Naive thymus-derived CD8-positive, alpha-beta T cell (primary cell): ENCODE measurements at regions not wholly inside any gene's neighbourhood (a gene's known extent, or its start where the extent isn't known, plus 50 kb on each side); places are given as distances from the start of the nearest gene placed in this dataset.

ENCODE experiments used
- ATAC-seq, 2 donors: fragments of 150-1000 bp; cut with Tn5 transposase in 1 of 2; sonication (Bioruptor Pico), chemical (Tn5 transposase) in 1 of 2; 1 replicate in 1 of 2; 2 replicates in 1 of 2; pipeline ENCODE4 v1.10.0; 2021; ENCODE audit warnings: mild to moderate bottlenecking in 2 of 2, moderate library complexity in 2 of 2
- POLR2A ChIA-PET: fragments of 350-600 bp; sonication (Branson Sonifier 250); formaldehyde crosslinking; loops from one replicate; lab custom pipeline; 2021; ENCODE audit warnings: antibody characterized with exemption; lab: Charles Lee
- DNase-seq, 10 donors: peaks; one replicate each; pipeline versions ENCODE4 v3.0.0 to v3.0.0-alpha.2; 2020 to 2022
- H3K27ac Mint-ChIP-seq, 10 donors: one replicate each; pipeline ENCODE4 v1.8.0; 2020 to 2022; ENCODE audit warnings: mild to moderate bottlenecking in 10 of 10, mixed read lengths in 10 of 10, moderate library complexity in 4 of 10, inconsistent platforms in 1 of 10
- H3K27me3 Mint-ChIP-seq, 5 donors: one replicate each; pipeline ENCODE4 v1.8.0; 2021 to 2022; ENCODE audit warnings: mixed read lengths in 5 of 5
- H3K36me3 Mint-ChIP-seq, 3 donors: one replicate each; pipeline ENCODE4 v1.8.0; 2020 to 2022; ENCODE audit warnings: mixed read lengths in 3 of 3, mild to moderate bottlenecking in 2 of 3, inconsistent platforms in 1 of 3
- H3K4me1 Mint-ChIP-seq, 4 donors: one replicate each; pipeline ENCODE4 v1.8.0; 2021 to 2022; ENCODE audit warnings: mixed read lengths in 4 of 4
- H3K4me3 Mint-ChIP-seq, 10 donors: one replicate each; pipeline ENCODE4 v1.8.0; 2020 to 2022; ENCODE audit warnings: mild to moderate bottlenecking in 10 of 10, mixed read lengths in 10 of 10, moderate library complexity in 6 of 10, inconsistent platforms in 1 of 10
- H3K9me3 Mint-ChIP-seq, 9 donors: one replicate each; pipeline ENCODE4 v1.8.0; 2020 to 2022; ENCODE audit warnings: mixed read lengths in 9 of 9, mild to moderate bottlenecking in 3 of 9, inconsistent platforms in 1 of 9, moderate library complexity in 1 of 9

DNA sequence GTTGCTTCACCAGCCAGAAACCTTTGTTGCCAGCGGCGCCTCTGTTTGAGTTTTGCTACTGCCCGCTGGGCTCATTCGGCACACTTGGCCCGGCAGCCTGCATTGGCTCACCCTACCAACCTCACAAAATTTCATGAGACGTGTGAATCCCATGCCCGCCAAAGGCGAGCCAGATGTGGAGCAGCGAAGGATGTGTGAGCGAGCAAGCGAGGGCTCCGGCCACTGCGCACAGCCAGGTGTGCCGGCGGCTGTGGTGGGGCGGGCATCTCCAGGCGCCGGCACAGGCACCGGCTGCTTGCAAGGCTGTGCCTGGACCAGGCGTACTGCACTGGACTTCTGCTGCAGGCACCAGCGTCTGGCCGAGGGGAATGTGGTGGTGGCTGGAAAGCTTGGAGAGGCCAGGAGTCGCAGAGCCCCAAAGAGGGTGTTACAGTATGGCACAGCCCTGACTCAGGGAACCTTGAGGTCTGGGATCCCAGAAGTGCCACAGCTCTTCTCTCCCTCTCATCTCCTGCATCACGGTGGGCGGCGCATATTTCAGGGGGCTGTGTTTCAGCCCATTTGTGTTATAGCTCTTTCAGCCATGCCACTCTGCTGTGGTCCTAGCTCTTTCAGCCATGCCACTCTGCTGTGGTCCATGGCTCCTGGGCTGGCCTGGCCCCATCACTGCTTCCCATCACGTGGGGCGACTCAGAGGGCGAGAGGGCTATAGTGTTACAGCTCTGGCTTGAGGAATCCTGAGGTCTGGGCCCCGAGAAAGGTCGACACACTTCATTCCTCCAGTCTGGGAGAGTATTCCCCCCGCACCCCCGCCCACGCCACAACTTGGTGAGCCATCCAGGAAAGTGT, 592.0 kb upstream of the SLITRK5 start:
- Mint-ChIP-seq H3K4me3 (no peak overlapping the region), H3K36me3 (no peaks in the 10 kb centered on the region), H3K9me3 (peaks cover 0 to 13% (median 0%) of the 10 kb centered on the region in 9 donors), H3K4me1 (no peaks in the 10 kb centered on the region), H3K27me3 (no peaks in the 10 kb centered on the region), H3K27ac (no peak overlapping the region)
- DNase-seq: no peak
- POLR2A ChIA-PET: no interaction called here
- ATAC-seq: no peak

DNA sequence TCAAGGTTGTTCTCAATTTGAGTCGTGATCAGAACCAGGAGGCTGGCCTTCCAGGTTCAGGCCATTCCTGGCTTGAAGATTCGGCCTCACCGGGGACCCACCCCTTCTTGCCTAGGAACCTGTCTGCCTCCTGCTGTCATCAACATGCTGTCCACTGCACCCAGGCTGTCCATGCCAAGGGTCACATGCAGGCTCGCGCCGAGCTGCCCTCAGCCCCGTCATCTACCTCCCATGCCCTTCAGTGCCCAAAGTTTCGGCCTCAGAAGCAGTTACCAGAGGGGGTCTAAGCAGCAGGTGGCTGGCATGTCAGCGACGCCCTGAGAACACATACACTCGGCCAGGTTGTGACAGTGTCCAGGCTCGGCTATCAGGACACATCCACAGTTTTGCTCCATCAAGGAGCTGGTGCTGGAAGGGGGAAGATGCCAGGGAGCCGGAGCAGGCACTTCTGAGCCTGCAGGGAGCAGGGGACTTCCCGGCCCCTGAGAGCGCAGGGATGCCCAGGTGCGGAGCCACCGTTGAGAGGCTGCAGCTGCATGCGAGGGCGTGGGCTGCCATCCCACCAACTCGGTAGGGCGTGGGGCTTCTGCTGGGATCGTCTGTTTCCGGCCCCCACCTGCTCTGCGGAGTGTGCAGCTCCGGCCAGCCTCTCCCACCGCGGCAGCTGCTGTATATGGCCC, 590.9 kb upstream of the SLITRK5 start:
- H3K9me3 Mint-ChIP-seq: peaks cover 0 to 16% (median 0%) of the 10 kb centered on the region in 9 donors
- ATAC-seq: no peak
- H3K4me1 Mint-ChIP-seq: no peaks in the 10 kb centered on the region
- no peaks in the 10 kb centered on the region for H3K27me3 Mint-ChIP-seq
- H3K36me3 Mint-ChIP-seq: no peaks in the 10 kb centered on the region
- no peak overlapping the region for H3K27ac Mint-ChIP-seq
- POLR2A ChIA-PET: no interaction called here
- no peak for DNase-seq
- no peak overlapping the region for H3K4me3 Mint-ChIP-seq

DNA sequence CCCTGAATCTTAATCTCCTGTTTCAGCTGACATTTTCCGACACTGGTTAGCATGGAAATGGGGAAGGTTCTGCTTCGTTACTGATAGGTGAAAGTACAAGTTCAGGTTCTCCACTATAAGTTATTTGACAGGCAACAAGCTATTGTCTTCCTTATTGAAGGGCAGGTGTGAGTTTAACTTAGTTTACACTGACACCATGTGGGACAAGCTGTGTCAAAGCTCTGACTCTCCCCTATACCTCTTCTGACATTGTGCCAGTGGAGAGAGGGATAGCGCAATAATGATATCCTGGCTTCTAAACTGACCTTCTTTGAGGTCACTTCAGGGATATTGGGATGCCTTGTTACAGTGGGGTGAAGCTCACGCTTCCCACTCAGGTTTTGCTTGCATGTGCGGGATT, 587.0 kb upstream of the SLITRK5 start:
- POLR2A ChIA-PET: no interaction called here
- Mint-ChIP-seq H3K27ac (no peak overlapping the region), H3K36me3 (no peaks in the 10 kb centered on the region), H3K4me3 (no peak overlapping the region), H3K27me3 (no peaks in the 10 kb centered on the region), H3K4me1 (no peaks in the 10 kb centered on the region), H3K9me3 (peaks cover 0 to 16% (median 0%) of the 10 kb centered on the region in 9 donors)
- DNase-seq (no peak), ATAC-seq (no peak)

DNA sequence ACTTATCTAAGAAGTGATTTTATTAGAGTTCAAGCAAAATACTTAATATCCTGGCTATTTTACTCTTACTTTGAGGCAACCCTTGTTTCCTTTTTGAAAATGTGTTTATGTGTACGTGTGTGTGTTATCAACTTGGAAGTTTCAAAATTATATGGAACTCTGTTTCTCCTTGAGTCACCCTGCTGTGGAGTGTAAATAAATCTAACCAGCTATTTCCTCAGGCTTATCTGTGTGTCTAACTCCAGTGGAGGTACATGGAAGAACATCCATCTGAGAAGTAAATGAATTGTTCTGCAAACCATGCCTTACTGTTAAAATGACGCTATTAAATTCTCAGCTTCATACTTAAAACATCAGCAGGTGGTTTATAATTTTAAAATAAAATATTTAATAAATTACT, 583.4 kb upstream of the SLITRK5 start:
- POLR2A ChIA-PET: no interaction called here
- Mint-ChIP-seq H3K27ac (no peak overlapping the region), H3K4me3 (no peak overlapping the region), H3K36me3 (no peaks in the 10 kb centered on the region), H3K4me1 (no peaks in the 10 kb centered on the region), H3K27me3 (no peaks in the 10 kb centered on the region), H3K9me3 (peaks cover 0 to 7% (median 0%) of the 10 kb centered on the region in 9 donors)
- DNase-seq: no peak
- ATAC-seq: no peak

DNA sequence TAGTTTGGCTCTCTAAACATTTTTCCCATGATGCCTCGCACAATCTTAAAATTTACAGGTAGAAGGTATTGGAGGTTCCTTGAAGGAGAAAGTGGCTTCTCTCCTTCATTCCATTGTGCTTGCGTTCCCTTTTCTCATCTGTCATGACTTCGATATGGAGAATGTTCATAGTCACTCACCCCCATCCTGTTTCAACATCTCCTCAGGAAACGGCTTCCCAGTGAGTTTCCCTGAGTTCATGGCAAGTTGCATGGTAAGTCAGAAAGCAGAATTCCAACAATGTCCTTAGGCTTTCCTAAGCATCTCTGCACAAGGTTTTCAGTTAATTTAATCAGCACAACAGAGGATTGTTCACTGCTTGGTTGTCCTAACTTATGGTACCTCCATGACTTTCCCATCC, 581.8 kb upstream of the SLITRK5 start:
- Mint-ChIP-seq H3K9me3 (peaks cover 0 to 4% (median 0%) of the 10 kb centered on the region in 9 donors), H3K27me3 (no peaks in the 10 kb centered on the region), H3K4me1 (no peaks in the 10 kb centered on the region), H3K4me3 (no peak overlapping the region), H3K27ac (no peak overlapping the region), H3K36me3 (no peaks in the 10 kb centered on the region)
- no peak for ATAC-seq
- POLR2A ChIA-PET: no interaction called here
- no peak for DNase-seq

DNA sequence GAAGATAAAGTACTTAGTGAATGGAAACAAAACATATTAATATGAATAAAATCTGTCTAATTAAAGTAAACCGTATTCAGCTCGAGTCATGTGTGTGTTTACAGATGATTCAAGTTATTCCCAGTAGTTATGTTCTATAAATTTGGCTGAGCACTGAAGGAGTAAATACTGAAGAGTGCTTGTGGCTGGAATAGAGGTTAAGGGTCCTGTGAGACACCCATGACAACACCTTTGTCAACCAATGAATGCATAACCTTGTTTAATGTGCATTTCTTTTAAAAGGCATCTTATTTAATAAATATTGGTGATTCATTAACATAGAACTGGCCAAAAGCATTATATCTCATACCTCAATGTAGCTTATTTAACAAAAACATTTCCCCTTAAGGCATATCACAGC, 577.8 kb upstream of the SLITRK5 start:
- DNase-seq (no peak), ATAC-seq (no peak)
- Mint-ChIP-seq H3K27me3 (no peaks in the 10 kb centered on the region), H3K9me3 (peaks cover 0 to 9% (median 0%) of the 10 kb centered on the region in 9 donors), H3K36me3 (no peaks in the 10 kb centered on the region), H3K4me1 (no peaks in the 10 kb centered on the region), H3K4me3 (no peak overlapping the region), H3K27ac (no peak overlapping the region)
- POLR2A ChIA-PET: no interaction called here

DNA sequence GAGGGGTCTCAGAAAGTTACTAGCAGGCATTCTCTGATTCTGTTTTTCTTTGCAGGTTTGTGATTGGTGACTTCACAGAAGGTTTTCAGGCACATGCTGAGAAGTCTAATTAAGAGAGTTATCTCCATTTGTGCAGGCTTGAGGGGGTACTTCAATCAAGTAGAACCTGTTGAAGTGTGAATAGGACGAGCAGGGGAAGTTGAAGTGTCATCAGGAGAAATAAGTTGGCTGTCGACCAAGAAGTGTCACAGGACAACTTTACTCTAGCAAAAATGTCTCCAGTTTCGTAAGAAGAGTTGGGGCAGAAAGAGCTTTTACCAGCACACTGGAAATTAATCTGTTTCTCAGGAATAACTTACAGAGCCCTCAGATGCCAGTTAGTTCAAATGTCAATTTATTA, 576.5 kb upstream of the SLITRK5 start:
- ATAC-seq: no peak
- Mint-ChIP-seq H3K27me3 (no peaks in the 10 kb centered on the region), H3K9me3 (peaks cover 0 to 9% (median 0%) of the 10 kb centered on the region in 9 donors), H3K36me3 (no peaks in the 10 kb centered on the region), H3K27ac (no peak overlapping the region), H3K4me3 (no peak overlapping the region), H3K4me1 (no peaks in the 10 kb centered on the region)
- POLR2A ChIA-PET: no interaction called here
- DNase-seq: no peak

DNA sequence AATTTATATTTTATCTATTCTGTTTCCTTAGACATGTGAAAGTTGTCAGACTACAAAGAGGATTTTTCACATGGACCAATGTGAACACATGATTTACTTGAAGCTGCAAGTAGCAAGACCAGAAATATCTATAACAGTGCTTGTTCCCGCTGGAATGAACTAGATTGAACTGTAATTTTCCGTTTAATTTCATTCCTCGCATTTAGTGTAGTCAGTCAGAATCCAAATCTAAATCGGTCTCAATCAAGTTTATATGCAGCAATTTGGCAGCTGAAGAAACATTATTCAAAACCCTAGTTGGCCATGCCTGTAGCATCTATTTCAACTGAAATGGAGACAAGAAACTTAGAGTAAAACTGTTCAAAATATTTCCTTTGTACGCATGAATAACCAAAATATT, 570.7 kb upstream of the SLITRK5 start:
- H3K4me3 Mint-ChIP-seq: no peak overlapping the region
- no peaks in the 10 kb centered on the region for H3K4me1 Mint-ChIP-seq
- POLR2A ChIA-PET: no interaction called here
- DNase-seq (no peak), ATAC-seq (no peak)
- H3K9me3 Mint-ChIP-seq: peaks cover 0 to 15% (median 0%) of the 10 kb centered on the region in 9 donors
- no peaks in the 10 kb centered on the region for H3K27me3 Mint-ChIP-seq
- H3K27ac Mint-ChIP-seq: no peak overlapping the region
- no peaks in the 10 kb centered on the region for H3K36me3 Mint-ChIP-seq

DNA sequence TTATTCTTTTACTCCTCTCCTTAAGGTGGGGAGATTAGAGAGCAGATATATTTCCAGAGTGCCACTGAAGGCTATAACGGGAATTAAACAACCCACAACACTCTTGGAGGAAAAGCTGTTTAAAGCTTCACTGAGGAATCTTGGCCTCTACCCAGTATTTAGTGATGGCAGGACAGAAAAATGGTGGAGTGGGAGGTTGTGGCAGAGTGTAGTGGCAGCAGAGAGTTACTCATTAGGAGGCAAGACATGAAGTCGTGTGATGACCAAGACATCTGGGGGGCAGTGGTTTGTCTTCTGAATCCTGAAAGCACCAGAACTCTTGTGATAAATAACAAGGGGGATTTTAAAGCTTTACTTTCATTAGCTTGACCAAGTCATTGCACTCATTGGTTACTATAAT, 563.5 kb upstream of the SLITRK5 start:
- DNase-seq (no peak), ATAC-seq (no peak)
- H3K36me3 Mint-ChIP-seq: no peaks in the 10 kb centered on the region
- peaks cover 0 to 5% (median 0%) of the 10 kb centered on the region in 9 donors for H3K9me3 Mint-ChIP-seq
- POLR2A ChIA-PET: no interaction called here
- H3K4me1 Mint-ChIP-seq: no peaks in the 10 kb centered on the region
- no peaks in the 10 kb centered on the region for H3K27me3 Mint-ChIP-seq
- no peak overlapping the region for H3K4me3 Mint-ChIP-seq
- no peak overlapping the region for H3K27ac Mint-ChIP-seq

DNA sequence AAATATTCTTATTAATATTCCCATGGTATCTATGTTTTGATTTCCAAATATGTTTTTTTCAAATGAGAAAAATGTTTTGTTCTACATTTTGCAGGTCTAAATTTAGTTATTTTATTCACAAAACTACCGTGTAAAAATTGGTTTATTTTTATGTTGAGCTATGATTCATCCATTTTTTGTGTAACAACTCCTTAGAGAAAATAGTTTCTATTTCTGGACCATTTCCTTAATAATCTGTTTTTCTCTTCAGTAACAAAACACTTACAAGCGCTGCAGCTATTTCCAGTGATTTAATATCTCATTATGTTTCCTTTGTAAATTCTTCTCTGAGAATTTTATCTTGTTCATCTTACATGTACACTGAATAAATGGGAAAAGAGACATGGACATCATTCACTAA, 550.7 kb upstream of the SLITRK5 start:
- Mint-ChIP-seq H3K9me3 (peaks cover 0 to 7% (median 0%) of the 10 kb centered on the region in 9 donors), H3K4me3 (no peak overlapping the region), H3K36me3 (no peaks in the 10 kb centered on the region), H3K27ac (no peak overlapping the region), H3K27me3 (no peaks in the 10 kb centered on the region), H3K4me1 (no peaks in the 10 kb centered on the region)
- DNase-seq (no peak), ATAC-seq (no peak)
- POLR2A ChIA-PET: no interaction called here

DNA sequence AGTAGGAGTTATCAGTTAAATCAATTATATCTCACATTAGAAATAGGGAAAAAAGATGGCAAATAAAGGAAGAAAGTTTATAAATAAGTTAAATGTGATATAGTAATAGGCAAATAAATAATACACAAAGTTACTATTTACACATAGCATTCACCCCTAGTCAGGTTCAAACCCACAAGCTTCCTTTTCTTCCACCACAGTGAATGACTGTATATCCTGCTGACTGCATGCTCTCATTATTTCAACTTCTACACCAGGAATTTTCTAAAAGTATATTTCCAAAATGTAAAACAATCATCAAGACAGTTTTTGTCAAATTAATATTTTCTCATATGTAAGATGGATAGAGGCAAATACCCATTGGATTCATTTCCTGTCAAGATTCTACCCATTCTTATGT, 548.6 kb upstream of the SLITRK5 start:
- Mint-ChIP-seq H3K4me3 (no peak overlapping the region), H3K4me1 (no peaks in the 10 kb centered on the region), H3K27me3 (no peaks in the 10 kb centered on the region), H3K9me3 (peaks cover 0 to 10% (median 0%) of the 10 kb centered on the region in 9 donors), H3K36me3 (no peaks in the 10 kb centered on the region), H3K27ac (no peak overlapping the region)
- DNase-seq (no peak), ATAC-seq (no peak)
- POLR2A ChIA-PET: no interaction called here

DNA sequence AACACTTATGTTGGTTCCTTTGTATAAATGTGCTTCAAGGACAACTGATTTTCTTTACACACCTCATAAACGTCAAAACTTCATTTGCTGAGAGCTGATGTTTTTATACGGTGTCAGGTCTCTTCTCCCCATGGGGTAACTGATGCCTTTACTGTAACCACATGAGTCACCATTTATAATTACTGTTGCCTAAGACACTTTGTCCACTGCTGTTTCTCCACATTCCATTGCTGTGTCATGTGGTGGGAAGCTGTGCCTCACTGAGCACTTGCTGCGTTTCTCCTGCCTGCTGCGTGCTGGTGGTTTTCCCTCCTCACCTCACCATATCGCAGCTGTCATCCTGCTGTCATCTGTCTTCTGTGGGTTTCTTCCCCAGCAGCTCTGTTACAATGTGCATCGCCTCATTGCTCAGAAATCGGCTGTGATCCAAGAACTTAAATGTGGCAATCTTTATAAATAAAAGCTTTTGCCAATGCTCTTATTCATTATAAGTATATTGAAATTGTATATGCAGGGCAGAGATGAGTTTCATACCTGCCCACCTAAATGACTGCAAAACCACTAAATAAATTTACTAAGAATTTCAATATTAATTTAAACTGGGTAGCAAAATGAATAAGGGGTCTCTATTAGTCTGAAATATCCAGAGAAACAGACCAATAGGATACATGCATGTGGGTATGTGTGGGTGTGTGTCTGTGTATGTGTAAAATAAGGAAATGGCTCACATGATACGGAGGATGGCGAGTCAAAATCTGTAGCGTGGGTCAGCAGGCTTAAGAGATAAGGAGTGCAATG, 547.0 kb upstream of the SLITRK5 start:
- Mint-ChIP-seq H3K9me3 (peaks cover 0 to 7% (median 2%) of the 10 kb centered on the region in 9 donors), H3K27ac (no peak overlapping the region), H3K36me3 (no peaks in the 10 kb centered on the region), H3K27me3 (no peaks in the 10 kb centered on the region), H3K4me3 (no peak overlapping the region), H3K4me1 (no peaks in the 10 kb centered on the region)
- ATAC-seq (no peak), DNase-seq (no peak)
- POLR2A ChIA-PET: no interaction called here

DNA sequence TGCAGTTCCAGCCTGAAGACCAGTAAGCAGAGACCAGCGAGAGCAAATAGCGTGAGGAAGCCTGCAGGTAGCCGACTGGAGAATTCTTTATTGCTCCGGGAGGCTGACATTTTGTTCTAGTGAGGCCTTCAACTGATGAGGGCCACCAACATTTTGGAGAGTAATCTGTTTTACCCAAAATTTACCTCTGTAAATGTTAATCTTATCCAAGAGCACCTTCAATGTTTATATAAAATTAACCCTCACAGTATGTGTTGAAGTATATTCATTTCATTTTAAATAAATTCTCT, 546.4 kb upstream of the SLITRK5 start:
- POLR2A ChIA-PET: no interaction called here
- DNase-seq (no peak), ATAC-seq (no peak)
- Mint-ChIP-seq H3K36me3 (no peaks in the 10 kb centered on the region), H3K4me1 (no peaks in the 10 kb centered on the region), H3K4me3 (no peak overlapping the region), H3K27me3 (no peaks in the 10 kb centered on the region), H3K9me3 (peaks cover 0 to 11% (median 2%) of the 10 kb centered on the region in 9 donors), H3K27ac (no peak overlapping the region)
